ENCODE measurements at regions not wholly inside any gene's neighbourhood (a gene's known extent, or its start where the extent isn't known, plus 50 kb on each side); places are given as distances from the start of the nearest gene placed in this dataset.

DNA sequence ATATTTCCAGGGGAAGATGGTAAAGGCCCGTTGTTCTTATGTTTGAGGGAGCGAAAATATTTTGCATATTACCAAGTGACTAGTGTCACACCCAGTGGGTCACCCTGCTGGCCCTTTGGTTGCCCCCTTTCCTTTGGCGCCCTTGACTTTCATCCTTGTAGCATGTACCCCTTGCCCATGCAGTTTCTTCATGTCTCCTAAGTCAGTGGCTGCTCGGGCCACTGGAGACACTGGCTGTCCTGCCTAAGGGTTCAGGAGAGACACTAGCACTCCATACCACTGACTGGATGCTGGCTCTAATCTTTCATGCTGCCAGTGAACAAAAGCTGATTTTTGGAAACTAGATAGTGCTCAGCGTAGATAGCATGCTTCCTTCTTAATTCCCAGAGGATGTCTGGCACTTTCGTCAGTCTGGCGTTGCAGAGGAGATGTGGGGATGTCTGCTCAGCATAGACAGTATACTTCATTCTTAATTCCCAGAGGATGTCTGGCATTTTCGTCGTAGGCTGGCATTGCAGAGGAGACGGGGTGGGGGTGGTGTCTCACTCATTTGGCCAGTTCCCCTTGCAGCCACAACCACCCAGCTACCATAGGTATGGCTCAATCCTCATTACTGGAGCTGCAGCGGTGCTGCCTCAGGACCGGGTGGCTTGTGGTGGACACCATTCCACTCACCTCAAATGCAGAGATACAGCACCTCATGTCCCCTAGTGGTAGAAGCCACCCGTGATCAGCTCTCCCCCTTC is 770.9 kb upstream of the TPTE start:
- no peak for TF ChIP-seq NRF1 (conservative IDR thresholded peaks at IDR 0.05 in 1 of 2, IDR thresholded peaks at IDR 0.05 in 1 of 2)
- no peak for TF ChIP-seq TAF1 (IDR thresholded peaks at IDR 0.05; ENCODE audit: control insufficient read depth, extremely low read depth, insufficient read depth, low read length, severe bottlenecking)
- no peak for TF ChIP-seq FOSL1 (tag; conservative IDR thresholded peaks at IDR 0.05)
- TF ChIP-seq, protein P1, sequence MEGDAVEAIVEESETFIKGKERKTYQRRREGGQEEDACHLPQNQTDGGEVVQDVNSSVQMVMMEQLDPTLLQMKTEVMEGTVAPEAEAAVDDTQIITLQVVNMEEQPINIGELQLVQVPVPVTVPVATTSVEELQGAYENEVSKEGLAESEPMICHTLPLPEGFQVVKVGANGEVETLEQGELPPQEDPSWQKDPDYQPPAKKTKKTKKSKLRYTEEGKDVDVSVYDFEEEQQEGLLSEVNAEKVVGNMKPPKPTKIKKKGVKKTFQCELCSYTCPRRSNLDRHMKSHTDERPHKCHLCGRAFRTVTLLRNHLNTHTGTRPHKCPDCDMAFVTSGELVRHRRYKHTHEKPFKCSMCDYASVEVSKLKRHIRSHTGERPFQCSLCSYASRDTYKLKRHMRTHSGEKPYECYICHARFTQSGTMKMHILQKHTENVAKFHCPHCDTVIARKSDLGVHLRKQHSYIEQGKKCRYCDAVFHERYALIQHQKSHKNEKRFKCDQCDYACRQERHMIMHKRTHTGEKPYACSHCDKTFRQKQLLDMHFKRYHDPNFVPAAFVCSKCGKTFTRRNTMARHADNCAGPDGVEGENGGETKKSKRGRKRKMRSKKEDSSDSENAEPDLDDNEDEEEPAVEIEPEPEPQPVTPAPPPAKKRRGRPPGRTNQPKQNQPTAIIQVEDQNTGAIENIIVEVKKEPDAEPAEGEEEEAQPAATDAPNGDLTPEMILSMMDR (IDR thresholded peaks at IDR 0.05 in 2 of 3, conservative IDR thresholded peaks at IDR 0.05 in 1 of 3; ENCODE audit: insufficient read depth in 2 of 3, low read depth in 1 of 3, low read length in 3 of 3) = no peak
- no peak for TF ChIP-seq MTA1 (IDR thresholded peaks at IDR 0.05; ENCODE audit: borderline replicate concordance)
- TF ChIP-seq JUN (IDR thresholded peaks at IDR 0.05; ENCODE audit: borderline replicate concordance, low read depth, low read length) = no peak
- TF ChIP-seq JUN (CRISPR knock-in tag; IDR thresholded peaks at IDR 0.05; ENCODE audit: borderline replicate concordance) = no peak
- no peak for TF ChIP-seq PHF8 (IDR thresholded peaks at IDR 0.05; ENCODE audit: borderline replicate concordance, low read length)
